Effector CD8-positive, alpha-beta T cell (primary cell): ENCODE measurements at regions not wholly inside any gene's neighbourhood (a gene's known extent, or its start where the extent isn't known, plus 50 kb on each side); places are given as distances from the start of the nearest gene placed in this dataset.

Experiments used
- DNase-seq: peaks from one replicate; lab custom pipeline; 2025; lab: John Stamatoyannopoulos, UW

DNA sequence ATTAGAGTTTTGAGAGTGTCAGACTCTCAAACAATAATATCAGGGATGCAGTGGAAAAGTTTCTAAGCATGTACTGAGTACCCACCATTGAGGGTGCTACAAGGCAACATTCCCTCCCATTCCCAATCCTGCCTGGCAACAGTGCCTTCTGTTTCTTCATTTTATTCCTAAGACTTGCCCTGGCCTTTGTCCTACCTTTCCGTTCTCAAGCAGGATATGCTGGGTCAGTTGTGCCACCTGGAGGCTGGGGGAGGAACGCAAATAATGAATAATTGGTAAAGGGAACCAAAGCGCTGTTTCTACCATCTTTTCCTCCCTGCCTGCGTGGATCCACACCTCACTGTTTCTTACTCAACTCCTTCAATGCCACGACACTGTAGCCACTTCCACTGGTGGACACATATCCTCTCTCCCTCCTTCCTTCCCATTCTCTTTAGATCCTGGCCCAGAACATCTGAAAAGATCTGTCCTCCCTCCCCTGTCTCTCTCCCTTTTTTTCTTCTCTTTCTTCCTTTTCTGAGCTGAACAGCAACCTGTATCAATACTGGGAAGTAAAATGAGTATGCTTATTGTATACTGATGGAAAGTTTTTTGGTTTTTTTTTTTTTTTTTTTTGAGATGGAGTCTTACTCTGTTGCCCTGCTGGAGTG, 149.5 kb downstream of the C9orf152 start:
- DNase-seq: peak; percentile 7

GRCh38 chr9:110059461-110059860, 148.5 kb downstream of the C9orf152 start:
- DNase-seq: no peak

DNA sequence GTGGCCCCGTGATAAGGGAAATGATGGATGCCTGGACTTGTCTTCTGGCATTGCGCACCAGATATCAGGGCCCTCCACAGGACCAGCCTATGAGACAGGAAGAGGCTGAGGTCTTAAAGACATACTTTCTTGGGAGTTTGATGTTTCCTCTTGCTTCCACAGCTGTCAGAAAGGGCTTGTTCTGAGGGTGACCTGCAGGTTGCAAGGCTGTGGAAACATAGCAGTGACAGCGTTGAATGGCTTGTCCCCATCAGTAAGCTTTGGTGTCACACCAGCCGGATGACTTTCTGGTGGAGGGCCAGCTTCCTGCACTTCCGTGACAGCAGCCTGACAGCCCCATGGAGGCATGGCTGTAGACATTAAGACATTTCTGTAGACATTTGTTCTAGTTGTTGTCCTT, 143.2 kb downstream of the C9orf152 start:
- no peak for DNase-seq

DNA sequence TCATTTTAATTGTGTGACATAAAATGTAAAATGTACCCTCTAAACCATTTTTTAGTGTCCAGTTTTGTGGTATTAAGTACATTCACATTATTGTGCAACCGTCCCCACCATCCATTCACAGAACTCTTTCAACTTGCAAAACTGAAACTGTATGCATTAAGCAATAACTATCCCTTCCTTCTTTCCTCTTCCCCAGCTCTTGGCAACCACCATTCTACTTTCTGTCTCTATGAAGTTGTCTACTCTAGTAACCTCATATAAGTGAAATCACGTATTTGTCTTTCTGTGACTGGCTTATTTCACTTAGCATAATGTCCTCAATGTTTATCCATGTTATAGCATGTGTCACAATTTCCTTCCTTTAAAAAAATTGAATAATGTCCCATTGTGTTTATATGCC, 142.4 kb downstream of the C9orf152 start:
- no peak for DNase-seq

- DNase-seq: no peak
These were observed 140.8 kb downstream of the C9orf152 start for GRCh38 chr9:110066929-110067716.

DNA sequence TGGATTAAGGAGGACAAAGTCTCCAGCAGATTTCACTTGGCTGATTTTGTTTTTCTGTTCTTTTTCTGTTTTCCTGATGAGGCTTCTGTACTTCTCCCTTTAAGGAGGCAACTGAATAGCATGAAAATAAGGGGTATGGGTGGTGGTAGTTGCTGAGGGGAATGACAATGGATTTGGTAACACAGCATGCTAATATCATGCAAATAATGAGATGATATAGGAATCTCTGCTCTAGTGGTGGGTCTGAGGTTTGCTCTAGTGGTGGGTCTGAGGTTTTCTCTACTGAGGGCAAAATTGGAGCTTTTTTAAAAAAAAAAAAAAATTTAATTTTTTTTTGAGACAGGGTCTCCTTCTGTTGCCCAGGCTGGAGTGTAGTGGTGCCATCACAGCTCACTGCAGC, 139.7 kb downstream of the C9orf152 start:
- DNase-seq: no peak

- DNase-seq: no peak
These were observed 138.4 kb downstream of the C9orf152 start for GRCh38 chr9:110069326-110070248.

GRCh38 chr9:110072597-110073355, 135.2 kb downstream of the C9orf152 start:
- no peak for DNase-seq

GRCh38 chr9:110073356-110073905, 134.5 kb downstream of the C9orf152 start:
- DNase-seq: no peak

DNA sequence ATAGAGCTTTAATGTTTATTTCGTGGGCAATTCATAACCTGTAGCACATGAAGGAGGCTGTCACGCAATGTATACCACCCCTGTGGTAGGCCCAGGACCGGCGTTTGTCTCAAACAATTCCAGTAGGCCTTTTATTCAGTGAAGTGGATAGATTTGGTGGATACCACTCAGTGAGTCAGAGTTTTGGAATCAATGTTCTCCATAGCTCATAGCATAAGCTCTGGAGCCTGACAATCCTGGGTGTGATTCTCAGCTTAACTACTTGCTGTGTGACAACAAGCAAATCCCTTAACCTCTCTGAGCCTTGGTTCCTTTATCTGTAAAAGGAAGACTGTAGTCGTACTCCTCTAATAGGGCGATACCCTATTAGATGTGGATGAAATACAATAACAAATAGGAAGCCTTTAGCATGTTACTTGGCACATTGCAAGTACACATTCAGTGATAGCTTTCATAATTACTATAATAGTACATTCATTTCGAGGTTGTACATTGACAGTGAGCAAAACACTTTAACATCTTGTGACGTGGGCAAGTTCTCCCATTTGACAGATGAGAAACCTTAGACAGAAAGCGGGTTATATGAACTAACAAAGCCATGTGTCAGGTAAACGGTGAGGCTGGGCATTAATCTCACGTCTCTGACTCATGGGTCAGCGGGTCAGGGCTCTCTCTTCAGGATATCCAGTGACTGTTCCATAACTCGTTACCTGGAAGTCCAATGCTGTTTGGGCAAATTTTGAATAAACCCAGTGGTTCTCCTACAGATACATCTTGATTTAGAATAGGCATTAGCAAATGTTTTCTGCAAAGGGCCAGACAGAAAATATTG, 130.8 kb downstream of the C9orf152 start:
- no peak for DNase-seq

- no peak for DNase-seq
These were observed 130.0 kb downstream of the C9orf152 start for GRCh38 chr9:110077925-110078324.

GRCh38 chr9:110078604-110079003, 129.4 kb downstream of the C9orf152 start:
- DNase-seq: no peak

GRCh38 chr9:110081395-110081794, 126.6 kb downstream of the C9orf152 start:
- no peak for DNase-seq

- no peak for DNase-seq
These were observed 124.1 kb downstream of the C9orf152 start for GRCh38 chr9:110083866-110084265.

DNA sequence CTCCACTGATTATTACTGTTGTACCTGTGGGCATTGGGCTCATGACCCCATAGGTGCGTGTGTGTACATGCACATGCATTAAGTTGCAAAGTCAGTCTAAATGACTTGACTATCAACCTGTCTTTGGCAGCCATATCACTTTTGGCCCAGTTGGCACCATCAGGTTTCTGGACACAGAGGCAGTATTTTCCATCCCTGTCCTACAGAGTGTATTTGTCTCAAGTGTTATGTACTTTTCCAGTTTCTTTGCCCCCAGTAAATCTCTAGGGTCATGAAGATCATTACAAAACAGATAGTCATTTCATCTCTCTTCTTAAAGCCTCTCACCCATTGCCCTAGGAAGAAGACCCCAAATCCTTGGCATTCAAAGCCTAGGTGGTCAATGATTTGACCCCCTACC, 121.4 kb downstream of the C9orf152 start:
- DNase-seq: no peak

GRCh38 chr9:110087605-110088004, 120.4 kb downstream of the C9orf152 start:
- DNase-seq: no peak

DNA sequence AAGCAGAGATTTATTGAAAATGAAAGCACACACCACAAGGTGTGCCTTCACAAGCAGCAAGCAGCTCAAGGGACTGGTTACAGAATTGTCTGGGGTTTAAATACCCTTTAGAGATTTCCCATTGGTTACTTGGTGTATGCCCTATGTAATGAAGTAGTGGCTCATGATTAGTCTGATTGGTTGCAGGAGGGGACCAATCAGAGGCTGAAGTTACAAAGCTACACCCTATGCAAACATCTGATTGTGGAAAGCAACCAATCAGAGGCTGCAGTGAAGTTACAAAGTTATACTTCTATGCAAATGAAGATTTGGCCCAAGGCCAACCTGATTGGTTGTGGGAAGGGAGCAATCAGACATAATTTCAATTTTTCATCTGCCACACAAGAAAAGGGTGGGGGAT, 119.9 kb downstream of the C9orf152 start:
- DNase-seq: no peak

GRCh38 chr9:110089681-110090370, 118.1 kb downstream of the C9orf152 start:
- no peak for DNase-seq

- DNase-seq: no peak
These were observed 115.2 kb downstream of the C9orf152 start for GRCh38 chr9:110092792-110093191.

DNA sequence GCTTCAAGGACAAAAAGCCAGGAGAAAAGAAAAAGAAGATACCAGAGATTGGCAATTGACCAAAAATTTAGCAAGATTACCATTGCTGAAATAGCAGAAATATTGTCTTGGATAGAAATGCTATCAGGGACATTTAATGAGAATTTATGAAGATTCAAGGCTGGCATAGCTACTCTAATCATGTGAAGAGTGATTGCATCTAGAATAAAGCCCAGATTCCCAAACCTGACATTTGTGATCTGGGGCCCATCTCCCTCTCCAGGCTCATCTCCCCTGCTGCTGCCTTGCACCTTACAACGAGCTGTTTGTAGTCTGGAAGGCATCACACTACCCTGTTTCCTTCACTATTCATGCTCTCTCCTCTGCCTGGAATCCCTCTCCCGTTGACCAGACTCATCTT, 114.5 kb downstream of the C9orf152 start:
- no peak for DNase-seq
